Fibroblast of lung (primary cell): ENCODE measurements at regions not wholly inside any gene's neighbourhood (a gene's known extent, or its start where the extent isn't known, plus 50 kb on each side); places are given as distances from the start of the nearest gene placed in this dataset.

ENCODE experiments used
- EZH2 ChIP-seq: IDR thresholded peaks from 2 replicates; pipeline ENCODE4 v1.5.1; 2012; ENCODE audit warnings: low read length, control low read depth, mild to moderate bottlenecking; ENCODE audit errors: missing control alignments
- TF ChIP-seq, protein P1 (sequence below), 2 donors: IDR thresholded peaks in 1 of 2; conservative IDR thresholded peaks in 1 of 2; 1 replicate in 1 of 2; 2 replicates in 1 of 2; pipeline ENCODE4 v1.5.1; 2011 to 2012; ENCODE audit warnings: low read length in 2 of 2, control low read depth in 1 of 2, inconsistent platforms in 1 of 2, low read depth in 1 of 2, mild to moderate bottlenecking in 1 of 2

- TF ChIP-seq, protein P1, sequence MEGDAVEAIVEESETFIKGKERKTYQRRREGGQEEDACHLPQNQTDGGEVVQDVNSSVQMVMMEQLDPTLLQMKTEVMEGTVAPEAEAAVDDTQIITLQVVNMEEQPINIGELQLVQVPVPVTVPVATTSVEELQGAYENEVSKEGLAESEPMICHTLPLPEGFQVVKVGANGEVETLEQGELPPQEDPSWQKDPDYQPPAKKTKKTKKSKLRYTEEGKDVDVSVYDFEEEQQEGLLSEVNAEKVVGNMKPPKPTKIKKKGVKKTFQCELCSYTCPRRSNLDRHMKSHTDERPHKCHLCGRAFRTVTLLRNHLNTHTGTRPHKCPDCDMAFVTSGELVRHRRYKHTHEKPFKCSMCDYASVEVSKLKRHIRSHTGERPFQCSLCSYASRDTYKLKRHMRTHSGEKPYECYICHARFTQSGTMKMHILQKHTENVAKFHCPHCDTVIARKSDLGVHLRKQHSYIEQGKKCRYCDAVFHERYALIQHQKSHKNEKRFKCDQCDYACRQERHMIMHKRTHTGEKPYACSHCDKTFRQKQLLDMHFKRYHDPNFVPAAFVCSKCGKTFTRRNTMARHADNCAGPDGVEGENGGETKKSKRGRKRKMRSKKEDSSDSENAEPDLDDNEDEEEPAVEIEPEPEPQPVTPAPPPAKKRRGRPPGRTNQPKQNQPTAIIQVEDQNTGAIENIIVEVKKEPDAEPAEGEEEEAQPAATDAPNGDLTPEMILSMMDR (conservative IDR thresholded peaks at IDR 0.05 in 1 of 2, IDR thresholded peaks at IDR 0.05 in 1 of 2; ENCODE audit: low read depth in 1 of 2, low read length in 2 of 2), result no peak
- no peak for TF ChIP-seq EZH2
Measured at GRCh38 chr1:201761178-201761577, 67.8 kb upstream of the IPO9 start.
